ENCODE measurements at regions not wholly inside any gene's neighbourhood (a gene's known extent, or its start where the extent isn't known, plus 50 kb on each side); places are given as distances from the start of the nearest gene placed in this dataset.

DNA sequence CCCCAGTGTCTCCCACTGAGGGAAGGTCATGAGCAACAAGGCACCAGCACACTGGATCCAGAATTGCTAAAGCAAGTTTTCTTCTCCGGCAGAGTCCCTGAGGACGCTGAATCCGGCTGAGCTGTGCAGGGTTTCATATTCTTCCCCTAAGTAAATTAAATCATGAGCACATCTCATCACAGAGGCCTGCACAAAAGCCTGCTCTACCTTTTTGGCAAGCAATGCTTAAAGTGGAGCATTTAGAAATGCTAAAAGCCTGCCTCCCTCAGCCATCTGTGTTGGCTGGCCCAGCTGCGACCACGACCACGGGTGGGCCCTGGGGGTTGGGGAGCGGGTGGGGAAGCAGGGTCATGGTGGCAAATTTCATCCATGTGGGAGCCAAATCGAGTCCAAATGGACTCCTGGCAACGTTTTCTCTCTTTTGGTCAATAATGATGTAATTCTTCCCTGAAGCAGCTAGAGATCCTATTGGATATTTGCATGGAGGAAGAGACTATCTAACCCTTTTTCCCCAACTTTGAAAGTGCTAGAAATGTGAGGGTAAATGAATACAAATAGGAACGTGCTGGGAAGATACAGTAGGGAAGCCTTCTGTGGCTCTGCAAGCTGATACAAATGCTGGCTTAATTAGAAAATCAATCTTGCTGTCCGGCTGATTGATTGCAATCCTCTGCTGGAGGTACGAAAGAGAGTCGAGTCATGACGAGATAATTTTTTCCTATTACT is 532.8 kb upstream of the TBL1XR1 start:
- TF ChIP-seq, protein P1, sequence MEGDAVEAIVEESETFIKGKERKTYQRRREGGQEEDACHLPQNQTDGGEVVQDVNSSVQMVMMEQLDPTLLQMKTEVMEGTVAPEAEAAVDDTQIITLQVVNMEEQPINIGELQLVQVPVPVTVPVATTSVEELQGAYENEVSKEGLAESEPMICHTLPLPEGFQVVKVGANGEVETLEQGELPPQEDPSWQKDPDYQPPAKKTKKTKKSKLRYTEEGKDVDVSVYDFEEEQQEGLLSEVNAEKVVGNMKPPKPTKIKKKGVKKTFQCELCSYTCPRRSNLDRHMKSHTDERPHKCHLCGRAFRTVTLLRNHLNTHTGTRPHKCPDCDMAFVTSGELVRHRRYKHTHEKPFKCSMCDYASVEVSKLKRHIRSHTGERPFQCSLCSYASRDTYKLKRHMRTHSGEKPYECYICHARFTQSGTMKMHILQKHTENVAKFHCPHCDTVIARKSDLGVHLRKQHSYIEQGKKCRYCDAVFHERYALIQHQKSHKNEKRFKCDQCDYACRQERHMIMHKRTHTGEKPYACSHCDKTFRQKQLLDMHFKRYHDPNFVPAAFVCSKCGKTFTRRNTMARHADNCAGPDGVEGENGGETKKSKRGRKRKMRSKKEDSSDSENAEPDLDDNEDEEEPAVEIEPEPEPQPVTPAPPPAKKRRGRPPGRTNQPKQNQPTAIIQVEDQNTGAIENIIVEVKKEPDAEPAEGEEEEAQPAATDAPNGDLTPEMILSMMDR (IDR thresholded peaks at IDR 0.05; ENCODE audit: low read depth, low read length, poor library complexity, severe bottlenecking): no peak
- TF ChIP-seq EZH2phosphoT487 (IDR thresholded peaks at IDR 0.05; ENCODE audit: borderline replicate concordance, low read length): no peak
